Ishikawa (cell line): ENCODE measurements at regions not wholly inside any gene's neighbourhood (a gene's known extent, or its start where the extent isn't known, plus 50 kb on each side); places are given as distances from the start of the nearest gene placed in this dataset.

Source experiments
- CEBPB ChIP-seq: IDR thresholded peaks from 2 replicates; pipeline ENCODE4 v1.6.1; 2012
- CREB1 ChIP-seq: IDR thresholded peaks from 2 replicates; pipeline ENCODE4 v1.6.1; 2012; ENCODE audit warnings: low read depth
- EGR1 ChIP-seq: IDR thresholded peaks from 2 replicates; pipeline ENCODE4 v1.6.1; 2012
- EP300 ChIP-seq: IDR thresholded peaks from 2 replicates; pipeline ENCODE4 v1.6.1; 2012; ENCODE audit warnings: borderline replicate concordance
- FOXM1 ChIP-seq: IDR thresholded peaks from 2 replicates; pipeline ENCODE4 v1.6.1; 2012; ENCODE audit warnings: low read depth, borderline replicate concordance
- NFIC ChIP-seq: IDR thresholded peaks from 2 replicates; pipeline ENCODE4 v1.6.1; 2012
- RAD21 ChIP-seq: IDR thresholded peaks from 2 replicates; pipeline ENCODE4 v1.6.1; 2012; ENCODE audit warnings: low read depth
- TAF1 ChIP-seq: IDR thresholded peaks from 2 replicates; pipeline ENCODE4 v1.6.1; 2012; ENCODE audit warnings: low read depth, mild to moderate bottlenecking
- TCF12 ChIP-seq: IDR thresholded peaks from 2 replicates; pipeline ENCODE4 v1.6.1; 2012; ENCODE audit warnings: low read depth
- TEAD4 ChIP-seq: IDR thresholded peaks from 2 replicates; pipeline ENCODE4 v1.6.1; 2012
- YY1 ChIP-seq: IDR thresholded peaks from 2 replicates; pipeline ENCODE4 v1.6.1; 2012; ENCODE audit warnings: low read depth
- ZBTB7A ChIP-seq: IDR thresholded peaks from 2 replicates; pipeline ENCODE4 v1.6.1; 2012; ENCODE audit warnings: low read depth
- TF ChIP-seq, protein P1 (sequence below): IDR thresholded peaks from 2 replicates; pipeline ENCODE4 v1.6.1; 2012
- TF ChIP-seq, protein P2 (sequence below): IDR thresholded peaks from 2 replicates; pipeline ENCODE4 v1.6.1; 2012; ENCODE audit warnings: low read depth, mild to moderate bottlenecking

DNA sequence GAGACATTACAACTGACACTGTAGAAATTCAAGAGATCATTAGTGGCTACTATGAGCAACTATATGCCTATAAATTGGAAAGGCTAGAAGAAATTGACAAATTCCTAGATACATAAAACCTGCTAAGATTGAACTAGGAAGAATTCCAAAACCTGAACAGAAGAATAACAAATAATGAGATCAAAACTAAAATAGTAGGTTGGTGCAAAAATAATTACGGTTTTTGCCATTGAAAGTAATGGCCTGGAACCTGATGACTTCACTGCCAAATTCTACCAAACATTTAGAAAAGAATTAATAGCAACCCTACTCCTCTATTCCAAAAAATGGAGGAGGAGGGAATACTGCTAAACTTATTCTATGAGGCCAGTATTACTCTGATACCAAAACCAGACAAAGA, 824.9 kb downstream of the KLHL13 start:
- no peak for TF ChIP-seq FOXM1
- TF ChIP-seq, protein P1, sequence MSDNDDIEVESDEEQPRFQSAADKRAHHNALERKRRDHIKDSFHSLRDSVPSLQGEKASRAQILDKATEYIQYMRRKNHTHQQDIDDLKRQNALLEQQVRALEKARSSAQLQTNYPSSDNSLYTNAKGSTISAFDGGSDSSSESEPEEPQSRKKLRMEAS = no peak
- TF ChIP-seq RAD21 = no peak
- TF ChIP-seq, protein P2, sequence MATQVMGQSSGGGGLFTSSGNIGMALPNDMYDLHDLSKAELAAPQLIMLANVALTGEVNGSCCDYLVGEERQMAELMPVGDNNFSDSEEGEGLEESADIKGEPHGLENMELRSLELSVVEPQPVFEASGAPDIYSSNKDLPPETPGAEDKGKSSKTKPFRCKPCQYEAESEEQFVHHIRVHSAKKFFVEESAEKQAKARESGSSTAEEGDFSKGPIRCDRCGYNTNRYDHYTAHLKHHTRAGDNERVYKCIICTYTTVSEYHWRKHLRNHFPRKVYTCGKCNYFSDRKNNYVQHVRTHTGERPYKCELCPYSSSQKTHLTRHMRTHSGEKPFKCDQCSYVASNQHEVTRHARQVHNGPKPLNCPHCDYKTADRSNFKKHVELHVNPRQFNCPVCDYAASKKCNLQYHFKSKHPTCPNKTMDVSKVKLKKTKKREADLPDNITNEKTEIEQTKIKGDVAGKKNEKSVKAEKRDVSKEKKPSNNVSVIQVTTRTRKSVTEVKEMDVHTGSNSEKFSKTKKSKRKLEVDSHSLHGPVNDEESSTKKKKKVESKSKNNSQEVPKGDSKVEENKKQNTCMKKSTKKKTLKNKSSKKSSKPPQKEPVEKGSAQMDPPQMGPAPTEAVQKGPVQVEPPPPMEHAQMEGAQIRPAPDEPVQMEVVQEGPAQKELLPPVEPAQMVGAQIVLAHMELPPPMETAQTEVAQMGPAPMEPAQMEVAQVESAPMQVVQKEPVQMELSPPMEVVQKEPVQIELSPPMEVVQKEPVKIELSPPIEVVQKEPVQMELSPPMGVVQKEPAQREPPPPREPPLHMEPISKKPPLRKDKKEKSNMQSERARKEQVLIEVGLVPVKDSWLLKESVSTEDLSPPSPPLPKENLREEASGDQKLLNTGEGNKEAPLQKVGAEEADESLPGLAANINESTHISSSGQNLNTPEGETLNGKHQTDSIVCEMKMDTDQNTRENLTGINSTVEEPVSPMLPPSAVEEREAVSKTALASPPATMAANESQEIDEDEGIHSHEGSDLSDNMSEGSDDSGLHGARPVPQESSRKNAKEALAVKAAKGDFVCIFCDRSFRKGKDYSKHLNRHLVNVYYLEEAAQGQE = no peak
- no peak for TF ChIP-seq YY1
- no peak for TF ChIP-seq TEAD4
- no peak for TF ChIP-seq TCF12
- TF ChIP-seq ZBTB7A = no peak
- TF ChIP-seq NFIC = no peak
- TF ChIP-seq TAF1 = no peak
- TF ChIP-seq EP300 = no peak
- no peak for TF ChIP-seq CEBPB
- no peak for TF ChIP-seq CREB1

DNA sequence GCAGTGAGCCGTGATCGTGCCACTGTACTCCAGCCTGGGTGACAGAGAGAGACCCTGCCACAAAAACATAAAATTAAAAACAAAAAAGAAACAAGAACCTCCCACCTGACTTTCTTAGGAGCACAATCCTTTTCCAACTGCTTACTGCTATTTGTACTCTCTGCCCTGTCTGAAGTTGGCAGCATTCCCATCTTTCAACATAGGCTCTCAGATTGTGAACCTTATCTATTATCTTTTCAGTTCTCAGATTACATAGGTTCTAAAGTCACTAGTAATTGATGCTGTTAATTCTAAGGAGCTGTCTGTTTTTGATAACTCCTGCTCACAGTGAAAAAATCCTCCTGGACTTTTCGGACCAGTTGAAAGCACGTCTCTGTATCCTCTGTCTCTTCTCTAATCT, 812.2 kb upstream of the CT83 start:
- TF ChIP-seq ZBTB7A = no peak
- TF ChIP-seq NFIC = no peak
- TF ChIP-seq, protein P2 = no peak
- TF ChIP-seq TEAD4 = no peak
- TF ChIP-seq, protein P1 = no peak
- TF ChIP-seq EGR1 = no peak
